Left lung (tissue), 4 donors: ENCODE measurements at regions not wholly inside any gene's neighbourhood (a gene's known extent, or its start where the extent isn't known, plus 50 kb on each side); places are given as distances from the start of the nearest gene placed in this dataset.

ENCODE experiments used
- ATAC-seq: fragments of 200-7000 bp; cut with Tn5 transposase; one replicate; pipeline ENCODE4 v1.9.1; 2020; ENCODE audit warnings: moderate library complexity
- DNase-seq, 4 donors: peaks; one replicate each; pipeline ENCODE4 v3.0.0-alpha.2; 2013 to 2020
- H3K27ac ChIP-seq, 2 donors: fragments of 200-600 bp; sonication (generic) in 1 of 2; one replicate each; pipeline versions ENCODE4 v1.5.0 to v1.8.0; 2020 to 2021
- H3K27me3 ChIP-seq, 2 donors: fragments of 200-600 bp; sonication (generic) in 1 of 2; one replicate each; pipeline versions ENCODE4 v1.5.0 to v1.8.0; 2020 to 2021
- H3K36me3 ChIP-seq, 2 donors: fragments of 200-600 bp; sonication (generic) in 1 of 2; one replicate each; pipeline versions ENCODE4 v1.5.0 to v1.8.0; 2020 to 2021
- H3K4me1 ChIP-seq, 2 donors: fragments of 200-600 bp; one replicate each; pipeline ENCODE4 v1.8.0; 2021
- H3K4me3 ChIP-seq, 2 donors: fragments of 200-600 bp; sonication (generic) in 1 of 2; one replicate each; pipeline versions ENCODE4 v1.5.0 to v1.8.0; 2020 to 2021; ENCODE audit warnings: mild to moderate bottlenecking in 1 of 2
- H3K9me3 ChIP-seq, 2 donors: fragments of 200-600 bp; sonication (generic) in 1 of 2; one replicate each; pipeline versions ENCODE4 v1.5.0 to v1.8.0; 2020 to 2021
- intact Hi-C, 2 donors: fragments of 100-400 bp; cut with DNase I; formaldehyde crosslinking; loops; one replicate each; pipeline versions ENCODE4 v1.11.2 to v1.14.2; 2022
- TF ChIP-seq, protein P1 (sequence below), 2 donors: fragments of 200-600 bp; sonication (generic) in 1 of 2; IDR thresholded peaks; one replicate each; pipeline versions ENCODE4 v1.5.0 to v1.8.0; 2021; ENCODE audit warnings: antibody characterized with exemption in 2 of 2
- donor health status: DM: no; HTN: yes; CAD: no.
- donor health status: DM: no; HTN: no; CAD: no.

DNA sequence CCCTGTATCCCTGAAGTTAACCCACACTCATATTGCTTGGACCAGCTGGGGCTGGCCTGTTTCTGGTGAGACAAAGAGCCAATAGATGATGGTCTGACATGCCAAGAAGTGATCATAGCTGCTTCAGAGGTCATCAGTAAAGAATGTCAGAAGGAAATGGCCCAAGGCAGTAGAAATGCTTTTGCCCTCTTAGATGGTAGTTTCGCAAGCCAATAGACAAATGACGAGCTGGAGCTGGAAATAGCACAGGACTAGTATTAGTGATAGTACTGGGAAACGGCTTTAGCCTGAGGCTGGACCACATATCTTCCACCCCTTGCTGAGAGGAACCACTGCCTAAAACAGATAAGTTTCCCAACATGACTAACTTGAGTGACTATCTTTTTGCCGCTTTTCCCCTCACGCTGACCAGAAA is 176.1 kb upstream of the THBS1 start:
- ATAC-seq: peak; percentile 48
- no peak for DNase-seq

DNA sequence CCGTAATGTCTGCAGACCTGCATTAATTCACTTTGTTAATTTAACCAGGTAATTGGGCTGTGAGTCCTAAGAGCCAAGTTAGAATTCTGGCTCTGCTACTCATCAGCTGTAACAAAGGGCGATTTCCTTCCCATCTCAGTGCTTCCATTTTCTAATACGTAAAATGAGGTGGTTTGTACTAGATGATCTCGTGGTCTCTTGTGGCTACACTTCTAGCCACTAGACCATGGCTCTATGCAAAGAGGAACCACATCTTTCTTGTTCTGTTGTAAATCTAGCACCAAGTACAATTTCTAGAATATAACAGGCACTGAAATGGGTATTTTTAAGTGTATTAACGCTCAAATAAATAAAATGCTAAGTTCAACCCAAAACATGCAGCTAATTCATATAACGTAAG is 174.4 kb upstream of the THBS1 start:
- intact Hi-C loops: no loop called here
- no peak overlapping the region for H3K27ac ChIP-seq
- H3K27me3 ChIP-seq: no peaks in the 10 kb centered on the region
- ATAC-seq (no peak), DNase-seq (no peak)
- no peaks in the 10 kb centered on the region for H3K36me3 ChIP-seq
- peaks cover 0 to 13% of the 10 kb centered on the region in 2 donors for H3K4me1 ChIP-seq
- TF ChIP-seq, protein P1, sequence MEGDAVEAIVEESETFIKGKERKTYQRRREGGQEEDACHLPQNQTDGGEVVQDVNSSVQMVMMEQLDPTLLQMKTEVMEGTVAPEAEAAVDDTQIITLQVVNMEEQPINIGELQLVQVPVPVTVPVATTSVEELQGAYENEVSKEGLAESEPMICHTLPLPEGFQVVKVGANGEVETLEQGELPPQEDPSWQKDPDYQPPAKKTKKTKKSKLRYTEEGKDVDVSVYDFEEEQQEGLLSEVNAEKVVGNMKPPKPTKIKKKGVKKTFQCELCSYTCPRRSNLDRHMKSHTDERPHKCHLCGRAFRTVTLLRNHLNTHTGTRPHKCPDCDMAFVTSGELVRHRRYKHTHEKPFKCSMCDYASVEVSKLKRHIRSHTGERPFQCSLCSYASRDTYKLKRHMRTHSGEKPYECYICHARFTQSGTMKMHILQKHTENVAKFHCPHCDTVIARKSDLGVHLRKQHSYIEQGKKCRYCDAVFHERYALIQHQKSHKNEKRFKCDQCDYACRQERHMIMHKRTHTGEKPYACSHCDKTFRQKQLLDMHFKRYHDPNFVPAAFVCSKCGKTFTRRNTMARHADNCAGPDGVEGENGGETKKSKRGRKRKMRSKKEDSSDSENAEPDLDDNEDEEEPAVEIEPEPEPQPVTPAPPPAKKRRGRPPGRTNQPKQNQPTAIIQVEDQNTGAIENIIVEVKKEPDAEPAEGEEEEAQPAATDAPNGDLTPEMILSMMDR (IDR thresholded peaks at IDR 0.05): no peak
- H3K4me3 ChIP-seq: no peak overlapping the region
- H3K9me3 ChIP-seq: no peaks in the 10 kb centered on the region

More for the DNA sequence above, 176.1 kb upstream of the THBS1 start:
- no peaks in the 10 kb centered on the region for H3K9me3 ChIP-seq
- TF ChIP-seq, protein P1 (IDR thresholded peaks at IDR 0.05): no peak
- H3K36me3 ChIP-seq: no peaks in the 10 kb centered on the region
- intact Hi-C loops: no loop called here
- no peaks in the 10 kb centered on the region for H3K27me3 ChIP-seq
- H3K4me3 ChIP-seq: no peak overlapping the region
- H3K4me1 ChIP-seq: peaks cover 0 to 8% of the 10 kb centered on the region in 2 donors
- no peak overlapping the region for H3K27ac ChIP-seq

DNA sequence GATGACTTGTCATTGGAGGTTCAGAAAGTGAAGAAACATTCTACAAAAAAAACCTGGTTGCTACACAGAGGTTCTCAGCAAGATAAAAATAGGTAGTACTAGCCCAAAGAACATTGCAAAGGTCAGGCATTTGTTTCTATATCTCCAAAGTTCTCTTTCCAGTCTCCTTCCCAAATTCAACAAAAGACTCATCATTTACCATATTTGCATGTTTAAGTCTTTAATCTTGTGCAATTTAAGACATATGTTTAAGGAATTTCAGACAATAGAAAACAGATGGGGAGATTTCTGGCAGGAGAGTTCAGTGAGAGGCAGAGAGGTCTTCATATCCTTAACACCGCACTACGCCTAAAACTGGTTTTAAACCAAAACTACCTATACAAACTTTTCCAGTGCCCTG is 173.8 kb upstream of the THBS1 start:
- Histone ChIP-seq H3K27ac (no peak overlapping the region), H3K4me1 (peaks cover 0 to 19% of the 10 kb centered on the region in 2 donors), H3K4me3 (no peak overlapping the region), H3K36me3 (no peaks in the 10 kb centered on the region), H3K27me3 (no peaks in the 10 kb centered on the region), H3K9me3 (no peaks in the 10 kb centered on the region)
- TF ChIP-seq, protein P1 (IDR thresholded peaks at IDR 0.05): no peak
- DNase-seq (no peak), ATAC-seq (no peak)
- intact Hi-C loops: no loop called here

DNA sequence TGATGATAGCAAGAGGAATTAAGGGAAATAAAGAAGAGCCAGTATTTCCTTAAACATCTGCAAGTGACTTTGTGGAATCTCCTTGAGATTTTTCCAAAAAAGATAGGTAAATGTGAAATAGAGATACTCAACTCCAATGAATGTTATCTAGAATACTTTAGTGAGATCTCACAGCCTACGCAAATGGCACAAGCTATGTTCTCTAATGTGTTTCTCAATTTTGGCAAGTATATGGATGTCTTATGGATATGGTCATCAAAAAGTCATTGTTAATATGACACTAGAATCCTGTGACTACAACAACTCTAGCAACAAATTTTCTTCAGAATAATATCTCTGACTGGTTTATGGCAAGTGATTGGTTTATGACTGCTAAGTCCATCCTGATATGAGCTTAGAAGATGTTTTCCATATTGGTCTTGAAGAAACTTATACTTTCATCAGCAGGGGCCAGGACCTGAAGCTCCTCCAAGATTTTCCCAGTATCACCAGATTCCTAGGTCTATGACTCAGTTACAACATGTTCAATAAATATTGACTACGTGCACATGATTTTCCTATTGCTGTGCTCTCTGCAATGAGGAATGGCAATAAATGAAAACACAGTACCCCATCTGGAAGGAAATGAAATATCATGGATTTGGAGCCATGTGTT is 170.9 kb upstream of the THBS1 start:
- H3K9me3 ChIP-seq: no peaks in the 10 kb centered on the region
- intact Hi-C loops: no loop called here
- no peaks in the 10 kb centered on the region for H3K27me3 ChIP-seq
- DNase-seq: no peak
- H3K36me3 ChIP-seq: no peaks in the 10 kb centered on the region
- H3K4me1 ChIP-seq: peaks cover 0 to 35% of the 10 kb centered on the region in 2 donors
- TF ChIP-seq, protein P1 (IDR thresholded peaks at IDR 0.05): no peak
- H3K4me3 ChIP-seq: no peak overlapping the region
- ATAC-seq: no peak
- no peak overlapping the region for H3K27ac ChIP-seq

DNA sequence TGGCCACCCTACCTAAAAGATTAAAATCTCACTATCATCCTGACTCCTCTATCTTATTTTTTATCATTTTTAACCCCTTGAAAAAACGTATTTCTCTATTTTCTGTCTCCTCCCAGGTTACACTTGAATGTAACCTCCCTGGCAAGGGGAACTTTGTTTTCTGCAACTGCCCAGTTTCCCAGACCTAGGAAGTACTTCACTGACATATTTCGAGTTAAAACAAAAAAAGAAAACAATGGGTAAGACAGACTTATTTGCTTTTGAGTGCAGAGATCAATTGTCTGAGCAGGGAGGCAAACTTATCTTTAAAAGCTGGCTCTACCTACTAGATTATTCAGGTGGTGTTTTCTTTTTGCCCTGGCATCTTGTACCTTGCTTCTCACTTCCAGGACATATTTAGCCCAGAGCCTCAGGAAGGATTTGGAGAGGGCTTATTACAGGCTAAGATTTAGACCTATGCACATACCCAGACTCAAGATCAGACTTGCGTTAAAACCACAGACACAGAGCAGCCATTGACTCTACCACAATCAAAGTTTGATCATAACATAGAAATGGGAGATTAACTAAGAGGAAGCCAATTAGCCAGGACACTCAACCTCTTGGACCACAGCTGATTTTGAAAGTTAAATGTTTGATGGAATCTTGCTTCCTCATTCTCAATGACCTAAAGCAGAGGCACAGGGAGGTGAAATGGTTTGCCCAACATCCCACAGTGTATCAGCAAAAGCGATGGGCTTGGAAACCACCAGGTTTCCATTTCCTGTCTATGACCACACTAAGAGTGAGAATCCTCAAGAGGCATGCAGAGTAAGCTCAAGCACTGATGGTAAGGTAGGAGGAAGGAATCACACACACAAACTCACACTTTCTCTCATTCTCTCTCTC is 169.5 kb upstream of the THBS1 start:
- TF ChIP-seq, protein P1 (IDR thresholded peaks at IDR 0.05): no peak
- Histone ChIP-seq H3K4me3 (no peak overlapping the region), H3K27ac (peak overlapping the region in 1 of 2 donors; percentile 53), H3K36me3 (no peaks in the 10 kb centered on the region), H3K4me1 (peaks cover 0 to 37% of the 10 kb centered on the region in 2 donors), H3K27me3 (no peaks in the 10 kb centered on the region), H3K9me3 (no peaks in the 10 kb centered on the region)
- ATAC-seq: no peak
- DNase-seq: no peak
- intact Hi-C loops: no loop called here
